Right lobe of liver (tissue), 4 donors: ENCODE measurements at regions not wholly inside any gene's neighbourhood (a gene's known extent, or its start where the extent isn't known, plus 50 kb on each side); places are given as distances from the start of the nearest gene placed in this dataset.

Experiments
- CTCF ChIP-seq, 4 donors: fragments of 200-600 bp in 3 of 4; fragments of 450-650 bp in 1 of 4; IDR thresholded peaks; one replicate each; pipeline versions ENCODE4 v1.5.1 to v1.8.0; 2016 to 2022; ENCODE audit warnings: antibody characterized with exemption in 4 of 4, mild to moderate bottlenecking in 2 of 4
- POLR2A ChIP-seq: fragments of 450-650 bp; IDR thresholded peaks from one replicate; pipeline ENCODE4 v1.6.1; 2017; ENCODE audit warnings: antibody characterized with exemption, mild to moderate bottlenecking
- donor health status: DM: no; HTN: no; CAD: no.
- donor health status: DM: no; HTN: no; CAD: no.
- donor health status: DM: no; HTN: yes; CAD: no.

GRCh38 chr3:126266291-126266840 lies 86.0 kb upstream of the ALDH1L1 start:
- TF ChIP-seq POLR2A (peak; percentile 42), CTCF (IDR thresholded peaks at IDR 0.05) (no peak)
